GM18868 (cell line): ENCODE measurements at regions not wholly inside any gene's neighbourhood (a gene's known extent, or its start where the extent isn't known, plus 50 kb on each side); places are given as distances from the start of the nearest gene placed in this dataset.
A peak's percentile ranks its signal among the peaks of the same experiment; 100 is the strongest.

Source experiments
- ATAC-seq: cut with Tn5 transposase; IDR thresholded peaks from one replicate; pipeline ENCODE4 v1.9.1; 2021; ENCODE audit warnings: mild to moderate bottlenecking, moderate library complexity; ENCODE audit not compliant: unreplicated experiment

- ATAC-seq = no peak
Observed at GRCh38 chr5:9927521-9927997, 297.4 kb upstream of the TAS2R1 start.

GRCh38 chr5:9927106-9927505 is 297.0 kb upstream of the TAS2R1 start:
- ATAC-seq = no peak

- ATAC-seq = peak; percentile 95
Observed at GRCh38 chr5:9924614-9925013, 294.5 kb upstream of the TAS2R1 start.

GRCh38 chr5:9922719-9923118 is 292.6 kb upstream of the TAS2R1 start:
- ATAC-seq = no peak

- ATAC-seq = no peak
Observed at GRCh38 chr5:9920697-9921096, 290.5 kb upstream of the TAS2R1 start.

GRCh38 chr5:9919306-9920030 is 289.3 kb upstream of the TAS2R1 start:
- no peak for ATAC-seq

GRCh38 chr5:9905661-9906060 is 275.5 kb upstream of the TAS2R1 start:
- ATAC-seq = no peak

GRCh38 chr5:9903801-9904200 is 273.6 kb upstream of the TAS2R1 start:
- ATAC-seq = no peak

- ATAC-seq = peak; percentile 78
Observed at GRCh38 chr5:9898319-9898718, 268.2 kb upstream of the TAS2R1 start.

DNA sequence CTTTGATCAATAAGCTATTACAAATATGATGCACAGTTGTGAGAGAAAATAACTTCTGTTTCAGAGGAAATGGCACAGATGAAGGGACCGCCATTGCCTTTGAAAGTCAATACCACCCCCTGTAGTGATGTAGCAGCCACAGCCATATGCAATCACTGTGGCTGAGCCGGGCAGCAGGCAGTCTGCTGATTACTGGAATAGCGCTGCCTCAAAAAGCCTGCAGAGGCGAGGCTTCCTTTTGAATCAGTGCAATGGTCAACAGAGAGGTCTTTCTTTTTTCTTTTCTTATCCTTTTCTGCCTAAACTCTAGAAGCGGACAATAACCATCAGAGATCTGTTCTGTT is 265.1 kb upstream of the TAS2R1 start:
- ATAC-seq = no peak

DNA sequence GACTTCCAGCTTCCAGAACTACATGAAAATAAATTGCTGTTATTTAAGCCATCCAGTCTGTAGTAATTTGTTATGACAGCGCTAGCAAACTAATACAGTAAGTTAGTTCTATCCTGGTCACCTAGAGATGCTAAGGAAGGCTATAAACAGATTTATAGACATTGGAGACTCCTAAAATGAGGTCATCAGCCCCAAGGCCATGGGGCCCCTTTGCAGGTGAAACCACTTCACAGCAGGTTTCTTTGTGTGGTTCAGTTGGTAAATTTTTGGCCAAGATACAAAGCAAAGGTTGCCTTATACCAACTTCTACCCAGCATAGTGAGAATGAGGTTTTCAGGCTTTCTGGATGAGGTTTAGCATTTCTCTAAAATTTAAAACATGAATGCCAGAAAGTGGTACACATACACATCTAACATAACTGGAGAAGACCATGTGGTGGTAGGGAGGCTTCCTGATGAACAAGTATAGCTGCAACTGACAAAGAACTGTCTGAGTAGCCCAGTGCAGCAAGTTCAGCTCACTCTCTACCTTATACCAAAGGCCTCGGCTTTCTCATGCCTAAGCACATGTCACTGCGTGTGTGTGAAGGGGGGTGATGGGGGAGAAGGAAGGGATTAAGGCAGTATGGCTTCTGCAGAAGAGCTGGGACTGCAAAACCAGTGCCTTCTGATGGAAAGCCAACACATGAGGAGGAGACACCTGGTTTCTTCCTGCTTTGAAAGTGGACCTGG is 264.6 kb upstream of the TAS2R1 start:
- no peak for ATAC-seq

DNA sequence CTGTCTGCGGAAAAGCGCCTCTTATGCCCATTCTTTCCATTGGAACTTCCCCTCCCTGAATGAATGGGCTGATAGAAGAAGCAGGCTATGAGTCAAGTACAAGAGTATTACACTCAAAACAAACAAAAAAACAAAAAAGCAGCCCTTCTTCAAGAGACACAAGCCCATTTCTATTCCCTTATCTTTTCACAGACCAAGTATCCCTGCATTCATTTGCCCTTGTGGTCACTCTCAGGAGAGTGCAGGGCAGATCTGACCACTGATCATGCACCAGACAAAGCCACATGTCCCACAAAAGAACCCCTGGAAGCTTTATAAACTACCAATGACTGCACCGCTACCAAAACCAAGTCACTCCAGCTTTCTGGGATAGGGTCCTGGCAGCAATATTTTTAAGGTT is 262.5 kb upstream of the TAS2R1 start:
- no peak for ATAC-seq

DNA sequence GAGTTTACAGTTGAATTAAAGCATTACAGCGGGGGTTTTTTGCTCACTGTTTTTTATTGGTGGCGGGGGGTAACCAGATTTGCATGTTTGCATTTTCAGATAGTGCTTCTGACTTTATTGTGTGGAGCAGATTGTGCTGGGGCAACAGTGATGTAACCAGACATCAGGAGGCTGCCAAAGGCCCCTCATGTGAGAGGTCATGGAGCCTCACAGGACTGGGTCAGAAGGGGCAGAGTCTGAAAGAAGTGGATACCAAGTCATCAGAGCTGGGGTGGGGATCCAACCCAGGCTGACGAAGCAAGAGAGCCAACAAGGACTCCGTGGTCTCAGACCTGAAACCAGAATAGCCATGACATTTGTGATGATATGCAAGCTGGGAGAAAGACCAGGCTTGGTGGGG is 259.4 kb upstream of the TAS2R1 start:
- ATAC-seq = no peak

- ATAC-seq = no peak
Observed at GRCh38 chr5:9888501-9888901, 258.4 kb upstream of the TAS2R1 start.

- no peak for ATAC-seq
Observed at GRCh38 chr5:9885164-9885563, 255.0 kb upstream of the TAS2R1 start.

- ATAC-seq = no peak
Observed at GRCh38 chr5:9878206-9878605, 248.1 kb upstream of the TAS2R1 start.

- ATAC-seq = no peak
Observed at GRCh38 chr5:9877488-9877887, 247.3 kb upstream of the TAS2R1 start.

DNA sequence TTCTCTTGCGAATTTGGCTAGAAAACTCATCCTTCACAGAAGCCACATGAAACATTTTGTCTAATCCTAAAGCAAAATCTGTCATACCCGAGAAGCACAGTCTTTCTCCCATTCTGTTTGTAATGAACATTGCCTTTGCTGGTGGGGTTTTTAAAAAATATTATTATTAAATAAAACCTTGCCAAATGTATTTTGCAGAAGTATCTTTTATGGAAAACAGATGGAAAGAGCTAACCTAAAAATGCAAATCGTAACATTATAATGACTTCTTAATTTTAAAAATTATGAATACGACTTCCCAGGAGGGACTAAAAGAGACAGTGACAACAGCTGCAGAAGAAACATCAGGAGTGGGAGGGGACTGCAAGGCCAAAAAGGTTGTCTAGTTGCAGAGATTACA is 246.3 kb upstream of the TAS2R1 start:
- no peak for ATAC-seq

- ATAC-seq = no peak
Observed at GRCh38 chr5:9869616-9870288, 239.6 kb upstream of the TAS2R1 start.

GRCh38 chr5:9865574-9865973 is 235.4 kb upstream of the TAS2R1 start:
- ATAC-seq = no peak

GRCh38 chr5:9864791-9865190 is 234.6 kb upstream of the TAS2R1 start:
- no peak for ATAC-seq

DNA sequence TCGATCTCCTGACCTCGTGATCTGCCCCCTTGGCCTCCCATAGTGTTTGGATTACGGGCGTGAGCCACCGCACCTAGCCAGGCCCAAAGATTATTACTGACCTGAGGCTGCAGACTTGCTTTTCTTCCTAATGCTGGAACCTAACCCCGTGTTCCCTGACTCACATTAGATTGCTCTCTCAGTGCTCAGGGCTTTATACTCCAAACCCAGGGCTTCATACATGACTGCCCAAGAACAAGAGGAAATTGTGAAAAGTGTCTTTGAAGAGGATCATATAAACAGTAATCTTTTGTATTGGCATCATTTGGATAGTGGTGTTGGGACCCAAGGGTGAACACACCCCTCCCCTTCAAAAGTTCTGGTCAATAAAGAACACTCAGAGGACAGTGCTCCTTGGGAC is 233.3 kb upstream of the TAS2R1 start:
- no peak for ATAC-seq
